Pancreas (tissue), 10 donors: ENCODE measurements at regions not wholly inside any gene's neighbourhood (a gene's known extent, or its start where the extent isn't known, plus 50 kb on each side); places are given as distances from the start of the nearest gene placed in this dataset.

ENCODE experiments used
- ATAC-seq, 4 donors: fragments of 200-7000 bp; cut with Tn5 transposase; one replicate each; pipeline versions ENCODE4 v1.8.0 to v1.9.1; 2020; ENCODE audit warnings: mild to moderate bottlenecking in 4 of 4, moderate library complexity in 4 of 4
- DNase-seq, 6 donors: peaks; one replicate each; pipeline ENCODE4 v3.0.0-alpha.2; 2020
- FAIRE-seq: peaks from 2 replicates; lab custom pipeline; 2012; peaks lifted over from hg19 to GRCh38; lab: Jason Lieb, UNC
- H3K27ac ChIP-seq, 4 donors: fragments of 200-600 bp; sonication (generic); 1 replicate in 3 of 4; 2 replicates in 1 of 4; pipeline versions ENCODE4 v1.5.0 to v1.8.0; 2020
- H3K27me3 ChIP-seq, 4 donors: fragments of 200-600 bp; one replicate each; pipeline ENCODE4 v1.8.0; 2021
- H3K36me3 ChIP-seq, 3 donors: fragments of 200-600 bp; sonication (generic) in 1 of 3; one replicate each; pipeline versions ENCODE4 v1.5.0 to v1.8.0; 2020 to 2021
- H3K4me1 ChIP-seq, 3 donors: fragments of 200-600 bp; one replicate each; pipeline ENCODE4 v1.8.0; 2021
- H3K4me3 ChIP-seq, 4 donors: fragments of 200-600 bp; sonication (generic) in 2 of 4; one replicate each; pipeline versions ENCODE4 v1.5.0 to v1.8.0; 2020 to 2021
- H3K9me3 ChIP-seq, 4 donors: fragments of 200-600 bp; one replicate each; pipeline ENCODE4 v1.8.0; 2021
- WGBS, 2 donors: extraction: QIAGEN DNeasy Blood & Tissue Kit; methylation state at CpG; one replicate each; pipeline ENCODE4 v1.1.7; 2013; 5-methylcytosine and 5-hydroxymethylcytosine counted together
- intact Hi-C, 3 donors: fragments of 100-400 bp; cut with DNase I; formaldehyde crosslinking; loops; one replicate each; pipeline versions ENCODE4 v1.11.1 to v1.14.2; 2022
- TF ChIP-seq, protein P1 (sequence below), 4 donors: fragments of 200-600 bp; sonication (generic) in 3 of 4; IDR thresholded peaks; one replicate each; pipeline versions ENCODE4 v1.5.0 to v1.8.0; 2021; ENCODE audit warnings: antibody characterized with exemption in 4 of 4
- donor health status: healthy with polysubstance abuse.
- donor health status: DM: no; HTN: no; CAD: no; lungs with moderate emphysema.
- donor health status: DM: no; HTN: no; CAD: no.
- donor health status: control.
- donor health status: control.
- donor health status: Bipolar disorder and iron deficiency.
- donor health status: DM: yes; HTN: yes; CAD: no.
- donor health status: DM: no; HTN: no; CAD: no.
- donor health status: DM: no; HTN: no; CAD: no.
- donor health status: DM: yes; HTN: yes; CAD: no.

GRCh38 chr1:232471250-232471649 is 158.7 kb downstream of the SIPA1L2 start:
- TF ChIP-seq, protein P1, sequence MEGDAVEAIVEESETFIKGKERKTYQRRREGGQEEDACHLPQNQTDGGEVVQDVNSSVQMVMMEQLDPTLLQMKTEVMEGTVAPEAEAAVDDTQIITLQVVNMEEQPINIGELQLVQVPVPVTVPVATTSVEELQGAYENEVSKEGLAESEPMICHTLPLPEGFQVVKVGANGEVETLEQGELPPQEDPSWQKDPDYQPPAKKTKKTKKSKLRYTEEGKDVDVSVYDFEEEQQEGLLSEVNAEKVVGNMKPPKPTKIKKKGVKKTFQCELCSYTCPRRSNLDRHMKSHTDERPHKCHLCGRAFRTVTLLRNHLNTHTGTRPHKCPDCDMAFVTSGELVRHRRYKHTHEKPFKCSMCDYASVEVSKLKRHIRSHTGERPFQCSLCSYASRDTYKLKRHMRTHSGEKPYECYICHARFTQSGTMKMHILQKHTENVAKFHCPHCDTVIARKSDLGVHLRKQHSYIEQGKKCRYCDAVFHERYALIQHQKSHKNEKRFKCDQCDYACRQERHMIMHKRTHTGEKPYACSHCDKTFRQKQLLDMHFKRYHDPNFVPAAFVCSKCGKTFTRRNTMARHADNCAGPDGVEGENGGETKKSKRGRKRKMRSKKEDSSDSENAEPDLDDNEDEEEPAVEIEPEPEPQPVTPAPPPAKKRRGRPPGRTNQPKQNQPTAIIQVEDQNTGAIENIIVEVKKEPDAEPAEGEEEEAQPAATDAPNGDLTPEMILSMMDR (IDR thresholded peaks at IDR 0.05), result no peak
- no peak for DNase-seq

GRCh38 chr1:232470711-232471110 is 159.2 kb downstream of the SIPA1L2 start:
- 88 to 100% methylated on average over 1 of the region's 1 CpG for WGBS, 2 donors
- Histone ChIP-seq H3K4me3 (no peak overlapping the region), H3K9me3 (no peaks in the 10 kb centered on the region), H3K36me3 (peaks cover 0 to 3% (median 0%) of the 10 kb centered on the region in 3 donors), H3K27me3 (no peaks in the 10 kb centered on the region), H3K4me1 (no peaks in the 10 kb centered on the region), H3K27ac (no peak overlapping the region)
- intact Hi-C loops, result no loop called here
- FAIRE-seq, result no peak
- no peak for ATAC-seq
- TF ChIP-seq, protein P1 (IDR thresholded peaks at IDR 0.05), result no peak
- no peak for DNase-seq

More at GRCh38 chr1:232471250-232471649, 158.7 kb downstream of the SIPA1L2 start:
- no peak for ATAC-seq
- WGBS, 2 donors, result 82 to 90% methylated on average over 5 of the region's 5 CpGs
- Histone ChIP-seq H3K36me3 (peaks cover 0 to 3% (median 0%) of the 10 kb centered on the region in 3 donors), H3K9me3 (no peaks in the 10 kb centered on the region), H3K27me3 (no peaks in the 10 kb centered on the region), H3K4me1 (no peaks in the 10 kb centered on the region), H3K4me3 (no peak overlapping the region), H3K27ac (no peak overlapping the region)
- FAIRE-seq, result no peak
- intact Hi-C loops, result no loop called here

- intact Hi-C loops, result no loop called here
- H3K36me3 ChIP-seq, result peaks cover 0 to 3% (median 0%) of the 10 kb centered on the region in 3 donors
- peaks cover 0 to 11% (median 10%) of the 10 kb centered on the region in 3 donors for H3K4me1 ChIP-seq
- FAIRE-seq (no peak), DNase-seq (no peak), ATAC-seq (no peak)
- TF ChIP-seq, protein P1 (IDR thresholded peaks at IDR 0.05), result no peak
- H3K4me3 ChIP-seq, result no peak overlapping the region
- 72 to 78% methylated on average over 3 of the region's 3 CpGs for WGBS, 2 donors
- H3K27ac ChIP-seq, result no peak overlapping the region
- no peaks in the 10 kb centered on the region for H3K27me3 ChIP-seq
- H3K9me3 ChIP-seq, result no peaks in the 10 kb centered on the region
Measured at GRCh38 chr1:232468249-232468648, 161.7 kb downstream of the SIPA1L2 start.

- 91 to 96% methylated on average over 9 of the region's 9 CpGs for WGBS, 2 donors
- ATAC-seq (no peak), DNase-seq (no peak)
Measured at GRCh38 chr1:232467073-232467760, 162.7 kb downstream of the SIPA1L2 start.

More at GRCh38 chr1:232467073-232467760, 162.7 kb downstream of the SIPA1L2 start:
- TF ChIP-seq, protein P1 (IDR thresholded peaks at IDR 0.05), result no peak
- H3K27ac ChIP-seq, result no peak overlapping the region
- H3K27me3 ChIP-seq, result no peaks in the 10 kb centered on the region
- no peaks in the 10 kb centered on the region for H3K9me3 ChIP-seq
- intact Hi-C loops, result no loop called here
- peaks cover 0 to 3% (median 0%) of the 10 kb centered on the region in 3 donors for H3K36me3 ChIP-seq
- FAIRE-seq, result no peak
- peaks cover 0 to 11% (median 10%) of the 10 kb centered on the region in 3 donors for H3K4me1 ChIP-seq
- no peak overlapping the region for H3K4me3 ChIP-seq
